Spinal cord (tissue), 9 donors: ENCODE measurements at regions not wholly inside any gene's neighbourhood (a gene's known extent, or its start where the extent isn't known, plus 50 kb on each side); places are given as distances from the start of the nearest gene placed in this dataset.
A peak's percentile ranks its signal among the peaks of the same experiment; 100 is the strongest.
"Not testable (repeated sequence)": the region's sequence is repeated elsewhere in the genome, so short reads cannot be mapped to it uniquely, and the experiment has no call there.

Experiments
- DNase-seq, 6 donors: peaks; one replicate each; pipeline versions ENCODE4 v3.0.0 to v3.0.0-alpha.2; 2013 to 2015; ENCODE audit warnings: low spot score in 6 of 6, low read depth in 4 of 6
- H3K27ac ChIP-seq: one replicate; pipeline ENCODE4 v1.5.1; 2013; ENCODE audit warnings: low read depth, low read length, control low read depth
- H3K27me3 ChIP-seq: one replicate; pipeline ENCODE4 v1.6.1; 2013; ENCODE audit warnings: low read length; ENCODE audit not compliant: control insufficient read depth, insufficient read depth
- H3K36me3 ChIP-seq: one replicate; pipeline ENCODE4 v1.6.1; 2013; ENCODE audit warnings: low read length; ENCODE audit not compliant: control insufficient read depth, insufficient read depth
- H3K4me1 ChIP-seq: one replicate; pipeline ENCODE4 v1.6.1; 2013; ENCODE audit warnings: low read length; ENCODE audit not compliant: control insufficient read depth, insufficient read depth
- H3K4me3 ChIP-seq: one replicate; pipeline ENCODE4 v1.5.1; 2013; ENCODE audit warnings: low read depth, low read length, control low read depth
- H3K9me3 ChIP-seq: one replicate; pipeline ENCODE4 v1.6.1; 2013; ENCODE audit warnings: low read length; ENCODE audit not compliant: control insufficient read depth, insufficient read depth
- WGBS: methylation state at CpG from one replicate; pipeline ENCODE4 v1.1.5; 2013; ENCODE audit warnings: missing lambda C conversion rate; ENCODE audit not compliant: insufficient coverage; 5-methylcytosine and 5-hydroxymethylcytosine counted together
- donor health status: healthy.

DNA sequence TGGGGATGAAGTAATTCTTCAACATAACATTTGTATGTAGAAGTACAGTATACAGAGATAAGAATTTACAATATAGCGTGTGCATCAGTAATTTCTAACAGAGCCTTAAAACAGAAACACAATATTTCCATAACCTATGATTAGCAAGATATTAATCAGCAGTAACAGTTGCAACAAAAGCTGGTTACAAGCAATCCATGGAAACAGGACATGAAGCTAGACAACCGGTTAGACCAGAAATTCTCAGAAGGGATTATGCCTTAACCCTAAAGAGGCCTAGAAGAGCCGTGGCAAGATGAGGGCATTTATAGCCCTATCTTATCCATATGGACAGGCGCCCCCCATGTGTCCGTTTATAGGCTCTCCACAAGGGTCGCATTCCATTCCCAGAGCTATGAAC lies 392.5 kb downstream of the PRELID2 start:
- not testable (repeated sequence) for H3K9me3 ChIP-seq, H3K4me1 ChIP-seq
- WGBS = 50% methylated on average over 2 of the region's 6 CpGs

GRCh38 chr5:145441228-145441627 lies 393.9 kb downstream of the PRELID2 start:
- no peaks in the 10 kb centered on the region for H3K9me3 ChIP-seq
- no peak for DNase-seq
- H3K27ac ChIP-seq = no peak overlapping the region
- H3K36me3 ChIP-seq = no peaks in the 10 kb centered on the region
- H3K27me3 ChIP-seq = no peaks in the 10 kb centered on the region
- H3K4me1 ChIP-seq = no peaks in the 10 kb centered on the region
- H3K4me3 ChIP-seq = no peak overlapping the region

More for the DNA sequence above, 392.5 kb downstream of the PRELID2 start:
- not testable (repeated sequence) for H3K27me3 ChIP-seq, DNase-seq, H3K27ac ChIP-seq, H3K36me3 ChIP-seq, H3K4me3 ChIP-seq

- DNase-seq = no peak
- 57% methylated on average over 1 of the region's 3 CpGs for WGBS
- H3K36me3 ChIP-seq = no peaks in the 10 kb centered on the region
These were observed 397.5 kb downstream of the PRELID2 start for GRCh38 chr5:145437627-145438026.

GRCh38 chr5:145433077-145433476 lies 402.1 kb downstream of the PRELID2 start:
- no CpG with 5 or more reads among the region's 3 CpGs for WGBS
- no peak overlapping the region for H3K4me3 ChIP-seq

More at GRCh38 chr5:145437627-145438026, 397.5 kb downstream of the PRELID2 start:
- Histone ChIP-seq H3K4me3 (no peak overlapping the region), H3K27me3 (no peaks in the 10 kb centered on the region), H3K9me3 (no peaks in the 10 kb centered on the region), H3K27ac (no peak overlapping the region), H3K4me1 (no peaks in the 10 kb centered on the region)

GRCh38 chr5:145429170-145429569 lies 406.0 kb downstream of the PRELID2 start:
- no peak for DNase-seq
- 82% methylated on average over 3 of the region's 3 CpGs for WGBS
- Histone ChIP-seq H3K27me3 (no peaks in the 10 kb centered on the region), H3K27ac (no peak overlapping the region), H3K4me3 (no peak overlapping the region), H3K36me3 (no peaks in the 10 kb centered on the region), H3K4me1 (no peaks in the 10 kb centered on the region), H3K9me3 (no peaks in the 10 kb centered on the region)

More at GRCh38 chr5:145433077-145433476, 402.1 kb downstream of the PRELID2 start:
- no peaks in the 10 kb centered on the region for H3K27me3 ChIP-seq
- H3K36me3 ChIP-seq = no peaks in the 10 kb centered on the region
- no peak overlapping the region for H3K27ac ChIP-seq
- no peak for DNase-seq
- H3K4me1 ChIP-seq = no peaks in the 10 kb centered on the region
- H3K9me3 ChIP-seq = no peaks in the 10 kb centered on the region

DNA sequence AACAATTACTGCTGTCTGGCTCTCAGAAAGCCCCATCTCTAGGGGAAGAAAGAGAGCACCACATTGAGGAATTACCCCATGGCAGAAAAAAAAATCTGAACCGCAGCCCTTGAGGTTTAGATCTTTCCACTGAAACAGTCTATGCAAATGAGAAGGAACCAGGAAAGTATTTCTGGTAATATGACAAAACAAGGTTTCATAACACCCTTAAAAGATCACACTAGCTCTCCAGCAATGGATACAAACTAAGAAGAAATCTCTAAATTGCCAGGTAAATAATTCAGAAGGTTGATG lies 427.1 kb downstream of the PRELID2 start:
- WGBS = no CpG with 5 or more reads among the region's 1 CpG
- H3K36me3 ChIP-seq = no peaks in the 10 kb centered on the region
- H3K4me1 ChIP-seq = no peaks in the 10 kb centered on the region
- H3K4me3 ChIP-seq = no peak overlapping the region
- no peak overlapping the region for H3K27ac ChIP-seq
- peaks cover 6% of the 10 kb centered on the region for H3K9me3 ChIP-seq
- H3K27me3 ChIP-seq = no peaks in the 10 kb centered on the region
- DNase-seq = no peak

- H3K4me3 ChIP-seq = no peak overlapping the region
- H3K36me3 ChIP-seq = no peaks in the 10 kb centered on the region
- peaks cover 6% of the 10 kb centered on the region for H3K9me3 ChIP-seq
- no peaks in the 10 kb centered on the region for H3K4me1 ChIP-seq
- WGBS = 85% methylated on average over 2 of the region's 2 CpGs
- no peak for DNase-seq
- no peaks in the 10 kb centered on the region for H3K27me3 ChIP-seq
- no peak overlapping the region for H3K27ac ChIP-seq
These were observed 427.7 kb downstream of the PRELID2 start for GRCh38 chr5:145407300-145408047.

DNA sequence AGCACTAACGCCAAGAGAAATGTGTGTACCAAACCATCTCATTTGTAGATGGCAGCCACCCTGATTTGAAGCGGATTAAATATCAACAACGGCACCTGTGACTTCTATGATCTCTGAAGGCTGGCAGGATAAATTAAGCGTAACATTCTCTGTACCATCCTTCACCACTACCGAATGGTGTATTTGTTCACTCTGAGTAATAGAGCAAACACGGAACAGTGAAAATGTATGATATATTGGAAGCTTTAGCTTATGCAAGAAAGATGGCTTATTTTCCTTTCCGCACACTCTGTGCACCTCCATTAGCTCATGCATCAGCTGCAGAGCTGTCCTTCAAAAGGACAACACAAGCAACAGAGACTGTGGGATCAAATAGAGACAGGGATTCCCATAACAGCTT lies 431.1 kb downstream of the PRELID2 start:
- 83% methylated on average over 2 of the region's 7 CpGs for WGBS

GRCh38 chr5:145396888-145397287 lies 438.3 kb downstream of the PRELID2 start:
- Histone ChIP-seq H3K36me3 (no peaks in the 10 kb centered on the region), H3K4me1 (no peaks in the 10 kb centered on the region), H3K27me3 (no peaks in the 10 kb centered on the region), H3K9me3 (no peaks in the 10 kb centered on the region), H3K27ac (no peak overlapping the region), H3K4me3 (no peak overlapping the region)
- no CpG with 5 or more reads among the region's 1 CpG for WGBS
- DNase-seq = no peak

More for the DNA sequence above, 431.1 kb downstream of the PRELID2 start:
- DNase-seq = peak in 1 of 6 donors; percentile 51
- H3K9me3 ChIP-seq = peaks cover 4% of the 10 kb centered on the region
- no peaks in the 10 kb centered on the region for H3K4me1 ChIP-seq
- H3K27ac ChIP-seq = no peak overlapping the region
- no peaks in the 10 kb centered on the region for H3K27me3 ChIP-seq
- H3K36me3 ChIP-seq = no peaks in the 10 kb centered on the region
- no peak overlapping the region for H3K4me3 ChIP-seq

- not testable (repeated sequence) for H3K27ac ChIP-seq, H3K9me3 ChIP-seq, H3K36me3 ChIP-seq, H3K27me3 ChIP-seq, H3K4me3 ChIP-seq, DNase-seq, H3K4me1 ChIP-seq
- 78% methylated on average over 3 of the region's 7 CpGs for WGBS
These were observed 440.0 kb downstream of the PRELID2 start for GRCh38 chr5:145395151-145395550.
